Spleen (tissue), 11 donors: ENCODE measurements at regions not wholly inside any gene's neighbourhood (a gene's known extent, or its start where the extent isn't known, plus 50 kb on each side); places are given as distances from the start of the nearest gene placed in this dataset.

Source experiments
- DNase-seq: peaks from one replicate; pipeline ENCODE4 v3.0.0-alpha.2; 2020
- H3K27ac ChIP-seq, 8 donors: fragments of 200-600 bp; sonication (generic) in 7 of 8; 1 replicate in 4 of 8; 2 replicates in 4 of 8; pipeline versions ENCODE4 v1.5.0 to v1.8.0; 2016 to 2021; ENCODE audit warnings: inconsistent platforms in 4 of 8, mild to moderate bottlenecking in 4 of 8, moderate library complexity in 1 of 8
- H3K27me3 ChIP-seq, 7 donors: fragments of 200-600 bp; sonication (generic) in 6 of 7; replicated peaks in 1 of 7; 1 replicate in 4 of 7; 2 replicates in 3 of 7; pipeline versions ENCODE4 v1.5.0 to v1.8.0; 2016 to 2021; ENCODE audit warnings: inconsistent platforms in 3 of 7, mild to moderate bottlenecking in 1 of 7
- H3K36me3 ChIP-seq, 6 donors: fragments of 200-600 bp; sonication (generic) in 5 of 6; 1 replicate in 4 of 6; 2 replicates in 2 of 6; pipeline versions ENCODE4 v1.5.0 to v1.8.0; 2016 to 2021; ENCODE audit warnings: inconsistent platforms in 2 of 6
- H3K4me1 ChIP-seq, 6 donors: fragments of 200-600 bp; sonication (generic) in 5 of 6; 1 replicate in 3 of 6; 2 replicates in 3 of 6; pipeline versions ENCODE4 v1.5.0 to v1.8.0; 2016 to 2021; ENCODE audit warnings: inconsistent platforms in 3 of 6
- H3K4me3 ChIP-seq, 8 donors: fragments of 200-600 bp; sonication (generic) in 7 of 8; 1 replicate in 4 of 8; 2 replicates in 4 of 8; pipeline versions ENCODE4 v1.5.0 to v1.8.0; 2016 to 2021; ENCODE audit warnings: inconsistent platforms in 4 of 8, mild to moderate bottlenecking in 4 of 8, moderate library complexity in 2 of 8
- H3K9me3 ChIP-seq, 8 donors: fragments of 200-600 bp; sonication (generic) in 7 of 8; 1 replicate in 4 of 8; 2 replicates in 4 of 8; pipeline versions ENCODE4 v1.5.0 to v1.8.0; 2016 to 2021; ENCODE audit warnings: inconsistent platforms in 4 of 8
- CTCF ChIP-seq, 11 experiments: fragments of 200-600 bp in 7 of 11; fragments of 450-650 bp in 4 of 11; sonication (generic) in 4 of 11; IDR thresholded peaks in 8 of 11; conservative IDR thresholded peaks in 3 of 11; 1 replicate in 7 of 11; 2 replicates in 4 of 11; pipeline versions ENCODE4 v1.4.0 to v1.8.0; 2016 to 2021; ENCODE audit warnings: antibody characterized with exemption in 11 of 11, inconsistent platforms in 4 of 11, mild to moderate bottlenecking in 1 of 11
- POLR2A ChIP-seq, 3 donors: fragments of 450-650 bp; IDR thresholded peaks; one replicate each; pipeline ENCODE4 v1.5.1; 2017; ENCODE audit warnings: antibody characterized with exemption in 3 of 3, mild to moderate bottlenecking in 1 of 3
- POLR2AphosphoS5 ChIP-seq, 3 donors: sonication (generic); formaldehyde crosslinking; IDR thresholded peaks; one replicate each; pipeline ENCODE4 v1.5.1; 2017; ENCODE audit warnings: antibody characterized with exemption in 3 of 3
- WGBS, 5 donors: extraction: QIAGEN DNeasy Blood & Tissue Kit in 3 of 5; methylation state at CpG; one replicate each; pipeline versions ENCODE4 v1.1.5 to v1.1.7; 2013 to 2018; 5-methylcytosine and 5-hydroxymethylcytosine counted together
- intact Hi-C: fragments of 100-400 bp; cut with DNase I; formaldehyde crosslinking; loops from one replicate; pipeline ENCODE4 v1.15.0; 2023; ENCODE audit warnings: low total_unique reads
- donor health status: healthy with polysubstance abuse.
- donor health status: DM: no; HTN: no; CAD: no; lungs with moderate emphysema.
- donor health status: DM: no; HTN: no; CAD: no.
- donor health status: Bipolar disorder and iron deficiency.
- donor health status: healthy.
- donor health status: DM: no; HTN: no; CAD: no.
- donor health status: DM: yes; HTN: yes; CAD: no.

- Histone ChIP-seq H3K4me3 (no peak overlapping the region), H3K9me3 (peaks cover 0 to 6% (median 0%) of the 10 kb centered on the region in 8 donors), H3K27me3 (no peaks in the 10 kb centered on the region), H3K36me3 (no peaks in the 10 kb centered on the region), H3K4me1 (no peaks in the 10 kb centered on the region), H3K27ac (no peak overlapping the region)
- intact Hi-C loops, result no loop called here
- 79 to 92% (median 89%) methylated on average over 2 of the region's 2 CpGs for WGBS, 5 donors
- no peak for DNase-seq
- TF ChIP-seq CTCF (IDR thresholded peaks at IDR 0.05 in 8 of 11, conservative IDR thresholded peaks at IDR 0.05 in 3 of 11), result no peak
Observed at GRCh38 chr4:23291139-23291538, 598.4 kb downstream of the GBA3 start.

- intact Hi-C loops, result no loop called here
- no peak overlapping the region for H3K4me3 ChIP-seq
- H3K27me3 ChIP-seq, result no peaks in the 10 kb centered on the region
- 44 to 63% (median 51%) methylated on average over 3 of the region's 3 CpGs for WGBS, 5 donors
- TF ChIP-seq CTCF (IDR thresholded peaks at IDR 0.05 in 8 of 11, conservative IDR thresholded peaks at IDR 0.05 in 3 of 11), result no peak
- TF ChIP-seq POLR2A (IDR thresholded peaks at IDR 0.05), result no peak
- TF ChIP-seq POLR2AphosphoS5 (IDR thresholded peaks at IDR 0.05), result no peak
- H3K27ac ChIP-seq, result no peak overlapping the region
- H3K4me1 ChIP-seq, result no peaks in the 10 kb centered on the region
- DNase-seq, result no peak
- H3K36me3 ChIP-seq, result no peaks in the 10 kb centered on the region
- peaks cover 0 to 6% (median 0%) of the 10 kb centered on the region in 8 donors for H3K9me3 ChIP-seq
Observed at GRCh38 chr4:23290656-23291055, 597.9 kb downstream of the GBA3 start.

- WGBS, 5 donors, result 73 to 92% (median 80%) methylated on average over 3 of the region's 3 CpGs
- intact Hi-C loops, result no loop called here
- H3K4me1 ChIP-seq, result no peaks in the 10 kb centered on the region
- peaks cover 0 to 5% (median 0%) of the 10 kb centered on the region in 8 donors for H3K9me3 ChIP-seq
- DNase-seq, result no peak
- H3K4me3 ChIP-seq, result no peak overlapping the region
- no peaks in the 10 kb centered on the region for H3K36me3 ChIP-seq
- H3K27me3 ChIP-seq, result no peaks in the 10 kb centered on the region
- TF ChIP-seq CTCF (IDR thresholded peaks at IDR 0.05 in 8 of 11, conservative IDR thresholded peaks at IDR 0.05 in 3 of 11), result no peak
- no peak for TF ChIP-seq POLR2A (IDR thresholded peaks at IDR 0.05)
- TF ChIP-seq POLR2AphosphoS5 (IDR thresholded peaks at IDR 0.05), result no peak
- H3K27ac ChIP-seq, result no peak overlapping the region
Observed at GRCh38 chr4:23279377-23279986, 586.7 kb downstream of the GBA3 start.

- Histone ChIP-seq H3K36me3 (no peaks in the 10 kb centered on the region), H3K9me3 (peaks cover 0 to 5% (median 0%) of the 10 kb centered on the region in 8 donors), H3K27ac (no peak overlapping the region), H3K4me1 (no peaks in the 10 kb centered on the region), H3K4me3 (no peak overlapping the region), H3K27me3 (no peaks in the 10 kb centered on the region)
- DNase-seq, result no peak
- 74 to 90% (median 77%) methylated on average over 2 of the region's 2 CpGs for WGBS, 5 donors
- TF ChIP-seq POLR2AphosphoS5 (IDR thresholded peaks at IDR 0.05) (no peak), POLR2A (IDR thresholded peaks at IDR 0.05) (no peak), CTCF (IDR thresholded peaks at IDR 0.05 in 8 of 11, conservative IDR thresholded peaks at IDR 0.05 in 3 of 11) (no peak)
- intact Hi-C loops, result no loop called here
Observed at GRCh38 chr4:23278845-23279244, 586.1 kb downstream of the GBA3 start.
